Trophoblast cell (in vitro differentiated cells and primary cell): ENCODE measurements at regions not wholly inside any gene's neighbourhood (a gene's known extent, or its start where the extent isn't known, plus 50 kb on each side); places are given as distances from the start of the nearest gene placed in this dataset.

Source experiments
- DNase-seq, 2 donors: peaks; one replicate each; pipeline ENCODE4 v3.0.0-alpha.2; 2016
- H2AFZ ChIP-seq: 2 replicates; pipeline ENCODE4 v1.6.1; 2013; ENCODE audit warnings: low read length, moderate library complexity, mild to moderate bottlenecking; ENCODE audit not compliant: insufficient read depth, poor library complexity
- H2AK5ac ChIP-seq: 2 replicates; pipeline ENCODE4 v1.6.1; 2013; ENCODE audit warnings: mild to moderate bottlenecking, low read length
- H2BK120ac ChIP-seq: 2 replicates; pipeline ENCODE4 v1.6.1; 2013; ENCODE audit warnings: low read length, mild to moderate bottlenecking, moderate library complexity; ENCODE audit not compliant: insufficient read depth, poor library complexity
- H2BK12ac ChIP-seq: 2 replicates; pipeline ENCODE4 v1.6.1; 2013; ENCODE audit warnings: mild to moderate bottlenecking, low read length, moderate library complexity
- H2BK5ac ChIP-seq: 2 replicates; pipeline ENCODE4 v1.6.1; 2013; ENCODE audit warnings: low read length, low read depth, moderate library complexity, mild to moderate bottlenecking; ENCODE audit not compliant: poor library complexity
- H3K14ac ChIP-seq: 2 replicates; pipeline ENCODE4 v1.6.1; 2013; ENCODE audit warnings: mild to moderate bottlenecking, low read length
- H3K18ac ChIP-seq: 2 replicates; pipeline ENCODE4 v1.6.1; 2013; ENCODE audit warnings: mild to moderate bottlenecking, low read length
- H3K23ac ChIP-seq: 2 replicates; pipeline ENCODE4 v1.6.1; 2013; ENCODE audit warnings: low read length
- H3K27ac ChIP-seq: 2 replicates; pipeline ENCODE4 v1.5.1; 2013; ENCODE audit warnings: low read depth, mild to moderate bottlenecking, inconsistent platforms, low read length, moderate library complexity
- H3K27me3 ChIP-seq: 2 replicates; pipeline ENCODE4 v1.6.1; 2013; ENCODE audit warnings: inconsistent platforms, mild to moderate bottlenecking, low read length, moderate library complexity; ENCODE audit not compliant: insufficient read depth
- H3K36me3 ChIP-seq, 2 experiments: 1 replicate in 1 of 2; 2 replicates in 1 of 2; pipeline ENCODE4 v1.6.1; 2013; ENCODE audit warnings: low read length in 2 of 2, mild to moderate bottlenecking in 2 of 2, moderate library complexity in 1 of 2; ENCODE audit not compliant: insufficient read depth in 2 of 2, control insufficient read depth in 1 of 2
- H3K4ac ChIP-seq: 2 replicates; pipeline ENCODE4 v1.6.1; 2013; ENCODE audit warnings: low read depth, mild to moderate bottlenecking, low read length, moderate library complexity
- H3K4me1 ChIP-seq, 2 experiments: 1 replicate in 1 of 2; 2 replicates in 1 of 2; pipeline ENCODE4 v1.6.1; 2013; ENCODE audit warnings: low read length in 2 of 2, mild to moderate bottlenecking in 2 of 2, moderate library complexity in 1 of 2; ENCODE audit not compliant: insufficient read depth in 2 of 2, control insufficient read depth in 1 of 2
- H3K4me2 ChIP-seq: 2 replicates; pipeline ENCODE4 v1.6.1; 2013; ENCODE audit warnings: inconsistent platforms, mild to moderate bottlenecking, low read length, moderate library complexity
- H3K4me3 ChIP-seq: 2 replicates; pipeline ENCODE4 v1.5.1; 2013; ENCODE audit warnings: mild to moderate bottlenecking, low read depth, low read length, inconsistent platforms
- H3K79me1 ChIP-seq: one replicate; pipeline ENCODE4 v1.6.1; 2013; ENCODE audit warnings: low read length
- H3K79me2 ChIP-seq: 2 replicates; pipeline ENCODE4 v1.6.1; 2013; ENCODE audit warnings: low read length, mild to moderate bottlenecking; ENCODE audit not compliant: control insufficient read depth, insufficient read depth, poor library complexity
- H3K9ac ChIP-seq: 2 replicates; pipeline ENCODE4 v1.6.1; 2013; ENCODE audit warnings: mild to moderate bottlenecking, low read length
- H3K9me3 ChIP-seq: 2 replicates; pipeline ENCODE4 v1.6.1; 2013; ENCODE audit warnings: low read depth, mild to moderate bottlenecking, control low read depth, inconsistent platforms, low read length; ENCODE audit not compliant: insufficient read depth
- H4K12ac ChIP-seq: 2 replicates; pipeline ENCODE4 v1.6.1; 2013; ENCODE audit warnings: low read depth, mild to moderate bottlenecking, low read length, moderate library complexity
- H4K8ac ChIP-seq: 2 replicates; pipeline ENCODE4 v1.6.1; 2013; ENCODE audit warnings: low read depth, mild to moderate bottlenecking, low read length, moderate library complexity
- H4K91ac ChIP-seq: one replicate; pipeline ENCODE4 v1.6.1; 2013; ENCODE audit warnings: low read depth, mild to moderate bottlenecking, low read length, moderate library complexity
- WGBS: extraction: QIAGEN DNeasy Blood & Tissue Kit; methylation state at CpG from one replicate; pipeline ENCODE4 v1.1.7; 2013; ENCODE audit warnings: missing lambda C conversion rate; ENCODE audit not compliant: insufficient read length, insufficient coverage; ENCODE audit errors: extremely low coverage; 5-methylcytosine and 5-hydroxymethylcytosine counted together

DNA sequence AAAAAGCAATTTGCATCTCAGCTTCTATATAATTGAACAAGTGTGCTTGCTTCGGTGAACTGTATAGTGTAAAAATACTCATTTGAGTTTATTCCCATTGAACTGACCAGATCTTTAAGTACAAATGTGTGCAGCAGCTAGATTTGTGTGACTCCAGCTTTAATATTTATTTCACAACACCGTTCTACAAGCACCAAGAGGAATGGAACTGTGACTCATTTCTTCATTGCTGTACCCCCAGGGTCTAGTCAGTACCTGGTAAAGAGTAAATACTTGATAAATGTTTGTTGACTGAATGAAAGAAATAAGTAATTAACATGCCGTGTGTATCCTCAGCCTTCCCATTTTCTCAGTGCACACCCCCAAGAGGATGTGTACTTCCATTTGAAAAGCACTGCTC is 464.8 kb downstream of the CBLN4 start:
- Histone ChIP-seq H2BK12ac (no peak overlapping the region), H4K12ac (no peak overlapping the region), H3K79me2 (no peaks in the 10 kb centered on the region), H3K27ac (no peak overlapping the region), H3K18ac (no peak overlapping the region), H3K23ac (no peak overlapping the region), H2AFZ (no peak overlapping the region), H3K4me1 (no peaks in the 10 kb centered on the region), H3K27me3 (no peaks in the 10 kb centered on the region), H3K4me2 (no peak overlapping the region), H2BK5ac (no peak overlapping the region), H3K9me3 (no peaks in the 10 kb centered on the region), H3K9ac (no peak overlapping the region), H4K8ac (no peak overlapping the region), H3K36me3 (no peaks in the 10 kb centered on the region), H4K91ac (no peak overlapping the region), H2AK5ac (no peak overlapping the region), H3K14ac (no peak overlapping the region), H2BK120ac (no peak overlapping the region), H3K79me1 (no peaks in the 10 kb centered on the region), H3K4me3 (no peak overlapping the region), H3K4ac (no peak overlapping the region)
- DNase-seq, result no peak
- no CpG with 5 or more reads among the region's 3 CpGs for WGBS

DNA sequence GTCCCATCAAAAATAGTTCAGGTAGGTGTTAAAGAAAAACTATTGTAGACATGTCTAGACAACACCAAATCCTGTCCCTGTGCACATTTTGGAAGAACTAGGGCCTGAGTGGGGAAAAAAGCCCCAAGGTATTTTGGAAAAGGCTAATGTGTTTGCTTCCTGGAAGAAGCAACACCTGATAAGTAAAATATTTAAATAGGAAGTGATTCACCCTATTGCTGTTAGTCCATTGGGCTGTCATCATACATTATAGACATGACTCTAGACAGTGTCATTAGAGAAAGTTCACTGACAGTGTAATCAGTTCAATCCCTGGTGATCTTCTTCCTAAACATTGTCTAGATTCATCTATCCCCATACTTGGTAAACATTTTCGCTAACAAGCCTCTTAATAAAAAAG is 465.3 kb downstream of the CBLN4 start:
- H2BK5ac ChIP-seq, result no peak overlapping the region
- no peak overlapping the region for H3K23ac ChIP-seq
- H4K12ac ChIP-seq, result no peak overlapping the region
- no peaks in the 10 kb centered on the region for H3K36me3 ChIP-seq
- no peak overlapping the region for H4K91ac ChIP-seq
- no peak overlapping the region for H3K18ac ChIP-seq
- H2AK5ac ChIP-seq, result no peak overlapping the region
- no CpG with 5 or more reads among the region's 1 CpG for WGBS
- no peak overlapping the region for H3K14ac ChIP-seq
- no peak overlapping the region for H2AFZ ChIP-seq
- no peaks in the 10 kb centered on the region for H3K27me3 ChIP-seq
- H3K79me2 ChIP-seq, result no peaks in the 10 kb centered on the region
- H3K4me2 ChIP-seq, result no peak overlapping the region
- H2BK120ac ChIP-seq, result no peak overlapping the region
- H3K4me1 ChIP-seq, result no peaks in the 10 kb centered on the region
- no peak for DNase-seq
- no peak overlapping the region for H3K4ac ChIP-seq
- H3K4me3 ChIP-seq, result no peak overlapping the region
- no peak overlapping the region for H3K27ac ChIP-seq
- no peaks in the 10 kb centered on the region for H3K9me3 ChIP-seq
- H3K9ac ChIP-seq, result no peak overlapping the region
- no peak overlapping the region for H4K8ac ChIP-seq
- H3K79me1 ChIP-seq, result no peaks in the 10 kb centered on the region
- no peak overlapping the region for H2BK12ac ChIP-seq

DNA sequence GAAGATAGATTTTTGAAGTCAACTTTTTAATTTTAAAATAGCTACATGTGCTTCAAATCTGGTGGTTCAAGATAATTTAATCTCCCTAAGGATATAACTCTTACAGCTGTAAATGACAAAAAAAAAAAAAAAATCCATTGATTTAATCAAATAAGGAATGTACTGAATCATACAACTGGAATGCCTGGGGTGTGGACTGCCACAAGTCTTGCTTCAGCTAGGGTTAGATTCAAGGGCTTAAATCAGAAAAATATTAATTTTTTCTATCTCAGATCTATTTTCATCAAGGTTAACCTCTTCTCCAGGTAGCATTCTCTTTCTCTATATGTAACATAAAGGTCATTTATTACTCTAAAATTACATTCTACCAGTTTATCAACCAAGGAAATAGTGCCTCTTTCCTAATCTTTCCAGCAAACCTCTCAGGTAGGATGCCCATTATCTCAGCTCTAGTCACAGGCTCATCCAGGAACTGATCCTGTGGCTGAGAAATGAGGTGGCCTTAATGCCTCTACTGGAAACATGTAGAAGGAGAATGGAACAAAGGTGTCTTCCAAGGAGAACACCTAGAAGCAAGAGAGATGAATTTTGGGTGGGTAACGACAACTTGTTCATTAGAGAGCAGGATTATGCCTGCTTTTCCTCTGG is 466.9 kb downstream of the CBLN4 start:
- no peaks in the 10 kb centered on the region for H3K79me1 ChIP-seq
- H3K9me3 ChIP-seq, result no peaks in the 10 kb centered on the region
- H3K4ac ChIP-seq, result no peak overlapping the region
- no peaks in the 10 kb centered on the region for H3K4me1 ChIP-seq
- no CpG with 5 or more reads among the region's 1 CpG for WGBS
- DNase-seq, result no peak
- H2AFZ ChIP-seq, result no peak overlapping the region
- no peak overlapping the region for H3K14ac ChIP-seq
- H2BK120ac ChIP-seq, result no peak overlapping the region
- H3K36me3 ChIP-seq, result no peaks in the 10 kb centered on the region
- no peak overlapping the region for H3K27ac ChIP-seq
- H3K4me2 ChIP-seq, result no peak overlapping the region
- no peak overlapping the region for H3K23ac ChIP-seq
- H2BK12ac ChIP-seq, result no peak overlapping the region
- H4K8ac ChIP-seq, result no peak overlapping the region
- H3K9ac ChIP-seq, result no peak overlapping the region
- no peak overlapping the region for H2BK5ac ChIP-seq
- H4K12ac ChIP-seq, result no peak overlapping the region
- H4K91ac ChIP-seq, result no peak overlapping the region
- H3K18ac ChIP-seq, result no peak overlapping the region
- H2AK5ac ChIP-seq, result no peak overlapping the region
- H3K4me3 ChIP-seq, result no peak overlapping the region
- H3K27me3 ChIP-seq, result no peaks in the 10 kb centered on the region
- H3K79me2 ChIP-seq, result no peaks in the 10 kb centered on the region

DNA sequence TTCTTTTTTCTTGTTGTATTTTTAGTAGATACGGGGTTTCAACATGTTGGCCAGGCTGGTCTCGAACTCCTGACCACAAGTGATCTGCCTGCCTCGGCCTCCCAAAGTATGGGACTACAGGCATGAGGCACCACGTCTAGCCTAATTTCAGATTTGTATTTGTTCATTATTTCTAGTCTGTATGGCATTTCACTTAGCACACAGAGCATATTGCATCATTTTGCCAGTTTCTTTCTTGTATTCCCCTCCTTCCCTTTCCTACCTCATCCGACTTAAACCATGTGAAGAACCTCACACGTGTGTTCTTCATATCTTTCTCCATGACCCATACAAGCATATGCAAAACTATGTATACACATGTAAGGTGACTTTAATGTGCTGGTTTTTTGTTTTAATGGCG is 470.0 kb downstream of the CBLN4 start:
- no peak overlapping the region for H3K9ac ChIP-seq
- no peaks in the 10 kb centered on the region for H3K79me2 ChIP-seq

More for the DNA sequence above, 470.0 kb downstream of the CBLN4 start:
- H2BK5ac ChIP-seq, result no peak overlapping the region
- no peaks in the 10 kb centered on the region for H3K79me1 ChIP-seq
- H3K23ac ChIP-seq, result no peak overlapping the region
- H4K91ac ChIP-seq, result no peak overlapping the region
- no peaks in the 10 kb centered on the region for H3K27me3 ChIP-seq
- no peaks in the 10 kb centered on the region for H3K36me3 ChIP-seq
- no peak overlapping the region for H2AFZ ChIP-seq
- no peak overlapping the region for H3K14ac ChIP-seq
- no peak overlapping the region for H2BK120ac ChIP-seq
- H2AK5ac ChIP-seq, result no peak overlapping the region
- H3K4me2 ChIP-seq, result no peak overlapping the region
- no peak overlapping the region for H4K8ac ChIP-seq
- no peaks in the 10 kb centered on the region for H3K9me3 ChIP-seq
- no peak overlapping the region for H3K4ac ChIP-seq
- H3K4me1 ChIP-seq, result no peaks in the 10 kb centered on the region
- H4K12ac ChIP-seq, result no peak overlapping the region
- H2BK12ac ChIP-seq, result no peak overlapping the region
- no peak overlapping the region for H3K27ac ChIP-seq
- H3K4me3 ChIP-seq, result no peak overlapping the region
- no peak overlapping the region for H3K18ac ChIP-seq
- no peak for DNase-seq
- WGBS, result no CpG with 5 or more reads among the region's 7 CpGs
